ENCODE measurements at regions not wholly inside any gene's neighbourhood (a gene's known extent, or its start where the extent isn't known, plus 50 kb on each side); places are given as distances from the start of the nearest gene placed in this dataset.

GRCh38 chr11:109853156-109853776, 239.9 kb upstream of the ZC3H12C start:
- H3K4me3 ChIP-seq (ENCODE audit: control insufficient read depth, low read depth, low read length), result no peak overlapping the region
- TF ChIP-seq CTCF (conservative IDR thresholded peaks at IDR 0.05; ENCODE audit: control insufficient read depth, insufficient read depth, low read depth, low read length), result peak; percentile 82
- peak; percentile 87 for DNase-seq (ENCODE audit: low read depth)

GRCh38 chr11:109854731-109855130, 238.5 kb upstream of the ZC3H12C start:
- no peak for TF ChIP-seq CTCF (conservative IDR thresholded peaks at IDR 0.05; ENCODE audit: control insufficient read depth, insufficient read depth, low read depth, low read length)
- H3K4me3 ChIP-seq (ENCODE audit: control insufficient read depth, low read depth, low read length), result no peak overlapping the region
- no peak for DNase-seq (ENCODE audit: low read depth)

GRCh38 chr11:109856928-109857327, 236.3 kb upstream of the ZC3H12C start:
- peak; percentile 26 for DNase-seq (ENCODE audit: low read depth)
- TF ChIP-seq CTCF (conservative IDR thresholded peaks at IDR 0.05; ENCODE audit: control insufficient read depth, insufficient read depth, low read depth, low read length), result no peak
- H3K4me3 ChIP-seq (ENCODE audit: control insufficient read depth, low read depth, low read length), result no peak overlapping the region

- TF ChIP-seq CTCF (conservative IDR thresholded peaks at IDR 0.05; ENCODE audit: control insufficient read depth, insufficient read depth, low read depth, low read length), result no peak
- DNase-seq (ENCODE audit: low read depth), result no peak
Observed at GRCh38 chr11:109857637-109858036, 235.6 kb upstream of the ZC3H12C start.

GRCh38 chr11:109858152-109858551, 235.0 kb upstream of the ZC3H12C start:
- H3K4me3 ChIP-seq (ENCODE audit: control insufficient read depth, low read depth, low read length), result no peak overlapping the region
- TF ChIP-seq CTCF (conservative IDR thresholded peaks at IDR 0.05; ENCODE audit: control insufficient read depth, insufficient read depth, low read depth, low read length), result no peak
- DNase-seq (ENCODE audit: low read depth), result no peak

More at GRCh38 chr11:109857637-109858036, 235.6 kb upstream of the ZC3H12C start:
- no peak overlapping the region for H3K4me3 ChIP-seq (ENCODE audit: control insufficient read depth, low read depth, low read length)

- DNase-seq (ENCODE audit: low read depth), result peak; percentile 89
- H3K4me3 ChIP-seq (ENCODE audit: control insufficient read depth, low read depth, low read length), result no peak overlapping the region
- no peak for TF ChIP-seq CTCF (conservative IDR thresholded peaks at IDR 0.05; ENCODE audit: control insufficient read depth, insufficient read depth, low read depth, low read length)
Observed at GRCh38 chr11:109859045-109859724, 234.0 kb upstream of the ZC3H12C start.

All from fibroblast of mammary gland (primary cell).